AG10803 (cell line): ENCODE measurements at regions not wholly inside any gene's neighbourhood (a gene's known extent, or its start where the extent isn't known, plus 50 kb on each side); places are given as distances from the start of the nearest gene placed in this dataset.
A peak's percentile ranks its signal among the peaks of the same experiment; 100 is the strongest.

Source experiments
- DNase-seq: peaks from one replicate; pipeline ENCODE4 v3.0.0; 2010; ENCODE audit warnings: low read depth
- H3K4me3 ChIP-seq: 2 replicates; pipeline ENCODE4 v1.5.1; 2011; ENCODE audit warnings: mild to moderate bottlenecking, low read length, control low read depth
- CTCF ChIP-seq: conservative IDR thresholded peaks from 2 replicates; pipeline ENCODE4 v1.5.1; 2011; ENCODE audit warnings: mild to moderate bottlenecking, low read length, control low read depth, inconsistent platforms

GRCh38 chr13:64289702-64290101 is 2874.1 kb upstream of the PCDH20 start:
- TF ChIP-seq CTCF = no peak
- no peak overlapping the region for H3K4me3 ChIP-seq
- no peak for DNase-seq

- DNase-seq = peak; percentile 3
- TF ChIP-seq CTCF = no peak
- no peak overlapping the region for H3K4me3 ChIP-seq
Observed at GRCh38 chr13:64283926-64284325, 2868.3 kb upstream of the PCDH20 start.

GRCh38 chr13:64278493-64278892 is 2862.8 kb upstream of the PCDH20 start:
- no peak for TF ChIP-seq CTCF
- DNase-seq = peak; percentile 13
- no peak overlapping the region for H3K4me3 ChIP-seq

GRCh38 chr13:64277097-64277496 is 2861.4 kb upstream of the PCDH20 start:
- no peak overlapping the region for H3K4me3 ChIP-seq
- no peak for DNase-seq
- TF ChIP-seq CTCF = no peak

- TF ChIP-seq CTCF = no peak
- DNase-seq = no peak
- H3K4me3 ChIP-seq = no peak overlapping the region
Observed at GRCh38 chr13:64276232-64276631, 2860.6 kb upstream of the PCDH20 start.

GRCh38 chr13:64274481-64275217 is 2859.0 kb upstream of the PCDH20 start:
- H3K4me3 ChIP-seq = no peak overlapping the region
- DNase-seq = no peak

More at GRCh38 chr13:64274481-64275217, 2859.0 kb upstream of the PCDH20 start:
- TF ChIP-seq CTCF = no peak
